Astrocyte of the hippocampus (primary cell): ENCODE measurements at regions not wholly inside any gene's neighbourhood (a gene's known extent, or its start where the extent isn't known, plus 50 kb on each side); places are given as distances from the start of the nearest gene placed in this dataset.

ENCODE experiments used
- DNase-seq: peaks from one replicate; pipeline ENCODE4 v3.0.0; 2011; ENCODE audit warnings: low read depth, low spot score

DNA sequence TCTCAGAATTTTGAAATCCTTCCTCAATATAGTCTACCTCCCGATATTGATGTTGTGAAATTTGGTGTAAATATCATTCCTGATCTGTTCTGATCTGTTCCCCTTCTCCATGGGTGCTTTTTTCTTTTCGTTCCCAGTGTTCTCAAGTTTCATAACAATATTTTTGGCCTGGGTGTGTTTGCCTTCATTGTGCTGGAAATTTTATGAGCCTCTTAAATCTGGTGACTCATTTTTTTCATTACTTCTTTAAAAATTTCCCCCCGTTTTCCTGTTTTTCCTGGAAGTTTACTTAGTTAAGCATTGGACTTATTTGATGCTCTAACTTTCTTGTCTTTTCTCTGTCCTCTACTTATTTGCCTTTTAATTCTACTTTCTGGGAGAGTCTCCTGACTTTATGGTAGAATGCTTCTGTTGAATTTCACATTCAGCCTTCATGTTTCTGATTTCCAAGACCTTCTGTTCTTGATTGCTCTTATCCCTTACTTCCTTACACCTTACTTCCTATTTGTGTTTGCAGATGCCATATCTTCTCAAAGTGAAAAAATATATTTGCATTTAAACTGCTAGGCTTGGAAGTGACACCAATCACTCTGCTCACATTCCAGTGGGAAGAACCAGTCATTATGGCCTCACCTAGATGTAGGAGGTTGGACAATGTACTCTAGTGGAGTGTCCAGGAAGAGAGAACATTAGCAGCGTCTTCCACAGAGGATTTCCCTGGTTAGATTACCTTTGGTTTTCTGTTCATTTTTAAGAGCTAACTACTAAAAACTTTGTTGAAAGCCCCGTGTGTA, 441.9 kb downstream of the ARHGEF28 start:
- DNase-seq = no peak

DNA sequence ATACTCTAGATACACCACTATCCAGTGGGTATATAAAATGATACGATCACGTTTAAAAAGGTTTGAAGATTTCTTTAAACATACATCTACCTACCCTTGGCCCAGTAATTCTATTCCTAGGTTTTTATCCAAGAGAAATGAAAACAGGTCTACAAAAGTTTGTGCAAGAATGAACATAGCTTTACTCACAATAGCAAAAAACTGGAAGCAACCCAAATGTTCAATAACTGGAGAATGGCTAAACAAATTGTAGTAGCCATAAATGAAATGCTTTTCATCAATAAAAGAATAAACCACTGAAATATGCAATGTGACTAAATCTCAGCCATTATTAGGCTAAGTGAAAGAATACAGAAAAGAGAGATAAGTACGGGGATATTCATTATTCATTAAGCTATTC, 438.9 kb downstream of the ARHGEF28 start:
- DNase-seq = no peak

DNA sequence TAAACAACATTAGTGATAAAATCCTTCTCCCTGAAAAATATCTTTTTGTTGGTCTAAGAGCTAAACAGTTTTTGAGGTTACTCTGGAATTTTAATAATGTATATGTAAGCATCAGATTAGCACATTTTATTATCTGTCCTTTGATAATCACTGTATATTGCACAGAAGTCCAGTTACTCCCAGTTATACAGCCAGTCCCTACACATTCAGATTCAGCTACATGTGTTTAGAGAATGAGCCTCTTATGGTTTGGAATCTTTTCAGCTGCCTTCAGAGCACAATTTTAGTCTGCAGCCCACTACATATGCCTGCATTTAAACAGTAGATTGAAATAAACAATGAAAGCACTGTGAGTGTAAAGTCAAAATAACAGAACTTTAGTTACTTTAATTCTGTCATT, 438.2 kb downstream of the ARHGEF28 start:
- peak; percentile 32 for DNase-seq

DNA sequence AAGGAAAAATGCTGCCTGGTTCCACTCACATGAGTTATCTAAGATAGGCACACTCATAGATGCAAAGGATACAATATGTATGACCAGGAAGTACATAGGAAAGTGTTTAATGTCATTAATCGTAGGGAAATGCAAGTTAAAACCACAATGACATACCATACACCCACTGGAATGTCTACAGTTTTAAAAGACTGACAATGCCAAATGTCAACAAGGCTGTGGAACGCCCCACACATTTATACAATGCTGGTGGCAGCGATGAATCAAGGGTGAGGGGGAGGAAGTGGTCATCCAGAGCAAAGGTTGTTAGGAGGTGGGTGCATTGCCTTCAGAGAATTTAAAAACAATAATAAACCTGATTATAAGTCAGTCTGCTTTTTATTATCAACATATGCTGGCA, 437.8 kb downstream of the ARHGEF28 start:
- peak; percentile 88 for DNase-seq

DNA sequence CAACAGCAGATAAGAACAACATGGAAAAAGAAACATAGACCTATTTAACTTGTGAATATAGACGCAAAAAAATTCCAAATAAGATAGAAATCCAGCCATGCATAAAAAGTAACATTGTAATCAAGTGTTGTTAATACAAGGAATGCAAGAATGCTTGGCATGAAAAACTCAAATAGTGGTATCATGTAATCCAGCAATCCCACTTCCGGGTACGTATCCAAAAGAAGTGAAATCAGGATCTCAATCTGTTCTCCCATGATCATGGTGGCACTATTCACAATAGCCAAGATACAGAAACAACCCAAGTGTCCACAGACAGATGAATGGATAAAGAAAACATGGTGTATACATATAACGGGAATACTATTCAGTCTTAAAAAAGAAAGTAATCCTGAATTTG, 437.4 kb downstream of the ARHGEF28 start:
- DNase-seq = peak; percentile 62

DNA sequence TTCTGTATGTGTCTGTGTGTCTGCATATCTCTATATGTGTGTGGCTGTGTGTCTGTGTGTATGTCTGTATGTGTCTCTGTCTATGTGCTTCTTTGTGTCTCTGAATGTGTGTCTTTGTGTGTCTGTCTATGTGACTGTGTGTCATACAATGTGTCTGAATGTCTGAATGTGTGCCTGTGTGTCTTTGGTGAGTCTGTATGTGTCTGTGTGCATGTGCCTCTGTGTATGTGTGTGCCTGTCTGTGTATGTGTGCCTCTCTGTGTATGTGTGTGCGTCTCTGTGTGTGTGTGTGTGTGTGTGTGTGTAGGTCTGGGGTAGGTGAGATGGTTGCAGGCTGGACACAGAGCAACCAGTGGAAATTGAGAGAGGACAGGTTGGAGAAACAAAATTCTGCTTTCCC, 435.3 kb downstream of the ARHGEF28 start:
- DNase-seq = no peak

DNA sequence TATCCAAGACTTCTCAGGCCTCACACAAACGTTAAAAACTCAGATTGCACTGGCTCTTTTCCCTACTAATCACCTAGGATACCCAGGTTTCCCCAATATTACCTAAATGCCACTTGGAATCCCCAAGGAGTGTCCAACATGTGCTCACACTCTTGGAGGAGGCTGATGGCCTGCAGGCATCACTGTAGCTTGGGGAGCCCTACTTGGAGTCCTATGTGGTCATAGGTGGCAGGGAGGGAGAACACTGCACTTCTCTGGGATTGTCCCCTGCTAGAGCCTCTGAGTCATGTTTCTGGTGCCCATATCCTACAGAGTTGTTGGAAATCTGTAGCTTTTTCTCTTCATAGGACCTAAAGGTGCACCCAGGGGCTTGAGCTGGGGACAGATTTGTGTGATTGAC, 433.7 kb downstream of the ARHGEF28 start:
- DNase-seq = no peak

DNA sequence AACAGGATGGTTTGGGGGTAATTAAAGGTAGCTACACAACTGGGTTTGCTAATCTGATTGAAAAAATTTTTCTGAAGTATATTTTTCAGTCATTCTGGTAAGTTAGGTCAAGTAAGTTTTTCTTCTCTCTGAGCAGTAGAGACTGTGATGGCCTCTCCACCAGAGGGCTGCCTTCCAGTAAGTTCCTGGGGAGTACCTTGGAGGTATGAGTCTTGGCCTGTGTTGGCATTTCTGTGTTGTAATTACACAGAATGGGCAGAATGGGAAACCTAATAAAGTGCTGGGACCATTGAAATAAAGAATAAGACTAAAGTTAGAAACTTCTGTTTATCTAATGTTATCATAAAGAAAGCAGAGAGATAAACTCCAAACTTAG, 430.8 kb downstream of the ARHGEF28 start:
- peak; percentile 52 for DNase-seq

DNA sequence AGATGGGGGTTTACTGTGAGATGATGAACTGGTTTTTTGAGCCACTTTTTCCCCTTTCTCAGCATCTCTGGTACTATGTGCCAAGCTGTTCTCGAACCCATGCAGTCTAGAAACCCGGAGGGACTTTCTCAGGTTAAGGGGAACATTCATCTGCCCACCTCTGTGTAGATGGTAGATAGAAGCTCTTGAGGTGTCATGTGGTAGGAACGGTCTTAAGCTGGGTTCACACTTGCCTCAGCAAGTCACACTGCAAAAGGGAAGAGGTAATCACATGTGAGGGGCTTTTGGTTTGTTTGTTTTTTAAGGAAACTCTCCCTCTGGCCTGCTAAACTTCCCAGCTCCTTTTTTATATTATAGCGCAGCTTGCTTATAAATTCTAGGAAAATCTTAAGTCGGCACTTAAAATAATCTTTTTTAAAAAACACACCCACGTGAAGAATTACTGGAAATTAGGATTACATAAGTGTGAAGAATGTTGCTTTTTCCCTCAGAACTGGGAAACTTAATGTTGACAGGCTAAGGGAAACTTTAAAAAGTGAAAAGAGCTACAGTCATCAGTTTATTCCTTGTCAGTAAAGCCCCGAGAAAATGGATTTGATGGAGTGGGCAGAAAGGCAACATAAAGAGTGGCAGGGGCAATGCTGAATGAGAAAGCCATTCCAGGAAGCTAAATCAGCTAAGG, 430.3 kb downstream of the ARHGEF28 start:
- no peak for DNase-seq

DNA sequence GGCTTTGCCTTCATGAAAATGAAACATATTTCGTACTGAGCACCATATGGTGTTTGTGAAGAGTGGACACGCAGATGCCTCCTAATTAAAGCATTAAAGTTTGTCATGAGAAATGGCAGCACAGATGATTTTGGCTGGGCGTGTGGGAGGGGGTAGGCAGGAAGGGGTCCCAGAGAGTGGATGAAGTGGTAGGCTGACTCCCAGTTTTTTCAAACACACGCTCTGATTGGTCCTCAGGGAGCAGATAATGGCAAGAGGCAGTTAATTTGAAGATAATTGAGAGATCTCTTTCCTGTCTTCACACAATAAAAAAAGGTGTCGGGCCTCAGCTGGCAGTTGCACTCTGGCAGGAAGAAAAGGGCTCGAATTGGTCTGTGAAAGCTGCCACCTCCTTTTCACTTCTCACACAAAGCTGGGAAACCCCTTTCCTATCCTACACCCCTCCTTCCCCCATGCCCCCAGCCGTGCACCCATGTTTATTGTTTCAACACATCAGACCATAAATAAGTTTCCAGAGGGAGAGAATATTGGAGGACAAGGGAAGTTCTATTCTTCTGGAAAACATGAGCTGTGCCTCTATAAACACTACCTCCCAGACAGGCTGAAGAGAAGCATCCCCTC, 429.6 kb downstream of the ARHGEF28 start:
- no peak for DNase-seq

DNA sequence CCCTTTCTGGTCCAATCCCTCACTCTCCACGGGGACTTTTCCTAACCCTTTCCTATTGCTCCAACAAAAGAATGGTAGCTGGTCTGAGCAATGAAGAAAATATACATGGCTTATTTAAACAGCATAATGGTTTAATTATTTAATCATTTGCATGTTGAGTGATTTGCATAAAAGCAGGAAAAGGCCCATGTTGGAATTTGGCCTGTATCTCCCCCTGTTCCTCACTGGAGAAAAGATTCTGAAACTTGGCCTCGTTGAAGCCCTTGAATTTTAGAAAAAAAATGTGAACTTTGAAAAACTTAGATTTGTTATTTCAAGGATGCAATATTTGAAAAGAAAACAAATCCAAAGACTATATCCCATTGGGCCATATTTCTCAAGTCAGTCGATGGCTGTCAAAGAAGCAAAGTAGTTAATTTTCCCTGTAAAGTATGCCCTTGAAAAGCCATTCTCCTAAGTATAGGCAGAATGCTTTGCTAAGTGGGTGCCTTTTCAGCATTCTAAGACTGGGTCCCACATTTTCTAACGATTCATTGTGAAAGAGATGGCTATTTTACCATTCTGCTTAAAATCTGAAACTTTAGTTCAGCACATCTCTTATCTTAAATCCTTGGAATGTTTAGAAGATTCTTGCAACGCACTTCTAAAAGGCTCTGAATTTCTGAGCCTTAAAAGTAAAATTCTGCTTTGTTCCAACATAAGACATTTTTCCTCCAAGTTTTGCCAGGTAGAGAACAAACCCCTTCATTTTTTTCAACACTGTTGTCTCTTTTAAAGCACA, 428.8 kb downstream of the ARHGEF28 start:
- DNase-seq = no peak

DNA sequence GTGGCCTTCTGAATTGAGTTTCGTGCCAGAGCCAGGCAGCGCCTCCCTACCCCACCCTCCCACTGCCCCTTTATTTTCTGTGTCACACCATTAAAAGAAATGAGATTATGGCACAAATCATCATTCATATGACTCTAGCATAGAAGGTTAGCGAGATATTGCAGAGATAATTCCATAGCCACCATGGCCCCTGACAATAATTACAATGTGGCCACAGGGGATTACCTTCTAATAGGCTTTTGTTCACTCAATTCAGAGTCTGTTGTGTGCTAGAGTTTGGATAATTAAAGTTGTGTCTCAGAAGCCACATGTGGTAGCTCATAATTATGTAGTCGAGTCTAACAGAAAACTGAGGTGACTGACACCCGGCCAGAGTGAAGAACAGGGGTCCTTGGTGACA, 428.1 kb downstream of the ARHGEF28 start:
- DNase-seq = no peak

DNA sequence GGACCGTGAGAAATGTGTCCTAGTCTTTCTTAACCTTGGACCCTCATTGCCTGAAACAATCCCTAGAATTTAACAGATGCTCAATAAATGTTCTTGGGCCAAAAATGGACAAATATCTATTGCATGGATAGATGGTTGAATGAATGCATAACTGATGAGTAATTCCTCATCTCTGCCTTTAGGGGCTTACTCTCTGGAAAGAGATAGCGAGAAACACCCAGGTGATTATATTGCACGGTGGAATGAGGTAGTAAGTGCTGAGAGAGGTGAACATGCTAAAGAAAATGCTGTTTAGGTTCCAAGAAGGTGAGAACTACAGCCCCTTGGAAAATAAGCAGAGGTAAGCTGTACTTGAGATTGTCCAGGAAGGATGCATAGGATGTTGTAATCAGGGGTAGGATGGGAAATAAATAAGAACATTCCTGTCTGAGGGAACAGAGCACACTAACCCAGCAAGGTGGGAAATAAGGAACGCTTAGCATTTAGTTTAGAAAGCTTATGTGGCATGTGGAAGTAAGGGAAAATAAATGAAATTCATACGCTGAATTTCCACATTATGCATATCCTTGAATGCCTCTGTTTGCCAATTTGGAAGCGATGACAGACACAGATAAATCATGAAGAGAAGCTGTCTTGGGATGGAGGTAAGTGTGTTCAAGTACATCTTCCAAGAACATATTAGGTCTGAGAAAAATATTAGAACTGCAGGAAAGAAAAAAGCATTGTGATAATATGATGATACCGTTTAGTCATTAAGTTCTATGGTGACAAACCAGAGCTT, 426.6 kb downstream of the ARHGEF28 start:
- no peak for DNase-seq

DNA sequence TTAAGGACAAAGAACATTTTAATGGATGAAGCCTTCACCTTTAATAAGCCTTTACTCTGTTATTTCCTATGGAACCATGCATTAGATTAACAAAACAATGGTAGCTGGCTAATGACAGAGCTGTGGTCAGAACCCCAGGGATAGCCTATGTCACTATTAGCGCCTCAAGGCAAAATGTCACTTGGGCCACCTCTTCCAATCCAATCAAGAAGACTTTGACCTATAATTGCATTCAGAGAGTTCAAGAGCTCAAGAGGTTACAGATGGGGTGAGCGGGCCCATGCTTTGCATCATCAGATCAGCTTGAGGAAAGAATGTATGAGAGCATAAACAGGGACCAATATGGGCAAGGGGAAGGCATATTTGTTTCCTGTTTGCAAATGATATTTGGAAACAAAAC, 425.1 kb downstream of the ARHGEF28 start:
- no peak for DNase-seq

DNA sequence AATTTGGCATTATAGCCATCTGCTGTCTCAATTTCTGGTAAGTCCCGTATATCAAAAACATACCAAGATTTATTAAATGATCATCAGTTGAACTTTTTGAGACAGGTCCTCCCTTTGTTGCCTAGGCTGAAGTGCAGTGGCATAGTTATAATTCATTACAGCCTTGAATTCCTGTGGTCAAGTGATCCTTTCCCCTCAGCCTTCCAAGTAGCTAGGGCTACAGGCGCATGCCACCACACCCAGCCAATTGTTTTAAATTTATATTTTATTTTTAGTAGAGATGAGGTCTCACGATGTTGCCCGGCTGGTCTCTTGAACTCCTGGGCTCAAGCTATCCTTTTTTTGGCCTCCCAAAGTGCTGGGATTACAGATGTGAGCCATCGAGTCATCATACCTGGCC, 418.9 kb downstream of the ARHGEF28 start:
- DNase-seq = no peak

DNA sequence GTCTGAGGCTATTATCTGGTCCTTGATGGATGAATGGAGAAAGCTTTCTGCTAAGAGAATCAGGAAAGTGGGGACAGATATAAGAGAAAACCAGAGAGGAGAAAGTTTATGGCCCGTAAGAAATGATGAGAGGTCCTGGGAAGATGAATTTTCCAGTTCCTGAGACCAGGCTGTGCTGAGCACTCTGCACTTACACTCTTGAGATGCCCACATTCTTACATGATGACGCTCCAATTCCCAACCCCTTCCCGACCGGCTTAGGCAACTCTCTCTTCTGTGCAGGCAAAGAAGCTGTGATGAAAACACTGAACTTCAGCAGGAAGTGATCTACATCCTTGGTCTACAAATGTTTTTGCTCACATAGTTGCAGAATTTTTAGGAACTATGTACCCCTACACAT, 417.0 kb downstream of the ARHGEF28 start:
- peak; percentile 68 for DNase-seq

DNA sequence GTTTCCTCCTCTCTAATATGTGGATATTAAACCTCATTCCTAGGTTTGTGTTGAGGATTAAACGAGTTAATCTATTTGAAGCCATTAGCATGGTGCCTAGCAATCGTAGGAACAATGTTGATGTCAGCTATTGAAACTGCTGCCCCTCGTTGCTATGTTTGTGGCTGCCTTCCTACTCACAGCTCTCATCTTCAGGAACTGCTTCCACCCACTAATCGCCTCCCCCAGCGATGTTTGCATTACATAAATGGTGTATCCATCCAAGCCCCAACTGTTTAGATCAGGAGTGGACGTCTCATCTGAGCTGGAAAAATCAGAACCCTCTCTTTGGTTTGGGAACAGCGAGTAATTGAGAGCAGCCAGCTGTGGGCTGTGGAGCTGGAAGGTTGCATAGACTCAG, 416.6 kb downstream of the ARHGEF28 start:
- DNase-seq = no peak

DNA sequence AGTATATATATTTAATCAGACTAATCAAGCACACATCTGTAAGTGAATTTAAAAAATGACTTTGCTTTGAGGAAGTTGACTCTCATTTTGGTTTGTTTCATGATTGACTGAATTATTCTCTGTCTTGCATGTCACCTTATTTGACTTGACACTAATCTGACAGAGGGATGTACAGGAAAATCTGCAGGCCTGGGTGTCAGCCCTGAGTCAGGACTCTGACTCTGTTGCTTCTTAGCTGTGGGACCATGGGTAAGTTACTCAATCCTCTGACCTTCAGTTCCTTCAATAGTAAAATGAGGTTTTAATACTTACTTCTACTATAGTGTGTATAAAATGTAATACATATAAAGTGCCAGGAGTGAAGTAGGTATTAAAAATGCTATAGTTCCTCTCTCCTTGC, 415.9 kb downstream of the ARHGEF28 start:
- DNase-seq = no peak

DNA sequence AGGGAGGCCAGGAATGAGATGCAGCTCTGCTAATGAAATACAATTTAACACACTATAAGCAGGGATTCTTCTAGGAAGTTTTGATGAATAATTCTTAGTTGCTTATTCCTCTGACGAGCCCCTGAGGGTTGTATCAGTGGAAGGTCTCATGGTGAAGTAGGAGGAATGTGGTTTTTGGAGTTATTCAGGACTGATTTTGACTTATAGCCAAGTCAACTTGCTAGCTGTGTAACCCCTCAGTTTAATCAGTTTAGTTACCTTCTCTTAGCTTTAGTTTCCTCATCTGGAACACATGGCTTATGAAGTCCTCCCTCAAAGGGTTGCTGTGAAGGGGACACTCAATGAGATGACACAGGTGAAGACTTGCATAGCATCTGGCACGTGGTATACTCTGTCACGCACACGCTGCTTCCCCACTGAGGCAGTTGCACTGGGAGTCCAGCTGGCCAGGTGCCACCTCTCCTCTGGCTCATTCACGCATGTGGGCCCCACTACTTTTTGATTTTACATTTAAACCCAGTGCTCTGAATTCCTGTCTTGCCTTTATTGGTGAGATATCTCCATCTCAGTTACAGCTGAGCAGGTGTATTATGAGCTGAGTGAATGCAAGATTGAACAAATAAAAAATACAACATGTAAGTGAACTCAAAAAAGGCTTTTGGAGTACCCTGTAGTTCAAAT, 415.0 kb downstream of the ARHGEF28 start:
- no peak for DNase-seq

DNA sequence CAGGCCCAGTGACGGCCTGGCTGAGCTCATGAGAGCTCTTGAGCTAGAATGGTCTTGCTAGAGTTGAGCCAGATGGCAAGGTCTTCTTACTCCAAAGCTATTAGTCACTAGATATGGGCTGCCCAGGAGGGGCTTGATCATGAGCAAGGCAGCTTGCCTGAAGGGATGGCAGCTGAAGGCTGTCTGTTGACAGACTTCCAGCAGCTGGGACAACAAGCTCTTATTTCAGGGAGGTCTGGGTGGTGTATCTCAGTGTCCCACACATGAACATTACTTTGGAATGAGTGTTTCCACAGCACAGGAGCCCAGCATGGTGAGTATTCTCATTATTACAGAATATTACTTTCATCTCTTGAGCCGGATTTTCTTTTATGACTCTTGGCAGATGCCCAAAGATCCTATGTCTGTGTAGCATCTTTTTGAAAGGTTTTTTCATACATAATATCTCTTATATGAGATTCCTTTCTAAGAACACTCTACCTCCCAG, 414.1 kb downstream of the ARHGEF28 start:
- DNase-seq = peak; percentile 47

DNA sequence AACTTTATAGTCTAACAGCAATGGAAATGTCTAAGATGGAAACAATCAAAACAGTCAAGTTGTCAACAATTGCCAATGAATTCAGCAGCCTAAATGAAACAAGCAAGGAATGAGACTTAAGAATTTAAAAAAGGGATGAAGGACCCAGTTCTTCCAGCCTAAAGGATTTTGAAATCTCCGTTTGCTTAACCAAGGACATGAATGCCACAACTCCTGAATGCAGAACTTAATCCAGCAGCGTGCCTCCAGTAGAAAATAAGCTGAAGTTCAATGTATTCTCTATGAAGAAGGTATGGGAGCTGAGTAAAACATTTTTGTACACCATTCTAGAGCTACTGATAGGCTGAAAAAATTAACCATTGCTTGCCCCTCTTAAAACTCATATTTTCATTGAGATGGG, 411.3 kb downstream of the ARHGEF28 start:
- no peak for DNase-seq
